Choroid plexus epithelial cell (primary cell): ENCODE measurements at regions not wholly inside any gene's neighbourhood (a gene's known extent, or its start where the extent isn't known, plus 50 kb on each side); places are given as distances from the start of the nearest gene placed in this dataset.
"Not testable (repeated sequence)": the region's sequence is repeated elsewhere in the genome, so short reads cannot be mapped to it uniquely, and the experiment has no call there.

Source experiments
- DNase-seq: peaks from one replicate; pipeline ENCODE4 v3.0.0-alpha.2; 2010; ENCODE audit warnings: low read depth
- H3K4me3 ChIP-seq: 2 replicates; pipeline ENCODE4 v1.5.1; 2011; ENCODE audit warnings: low read depth, mild to moderate bottlenecking, control low read depth, low read length, moderate library complexity
- TF ChIP-seq, protein P1 (sequence below): conservative IDR thresholded peaks from 2 replicates; pipeline ENCODE4 v1.5.1; 2011; ENCODE audit warnings: low read depth, mild to moderate bottlenecking, control low read depth, inconsistent platforms, low read length, moderate library complexity

DNA sequence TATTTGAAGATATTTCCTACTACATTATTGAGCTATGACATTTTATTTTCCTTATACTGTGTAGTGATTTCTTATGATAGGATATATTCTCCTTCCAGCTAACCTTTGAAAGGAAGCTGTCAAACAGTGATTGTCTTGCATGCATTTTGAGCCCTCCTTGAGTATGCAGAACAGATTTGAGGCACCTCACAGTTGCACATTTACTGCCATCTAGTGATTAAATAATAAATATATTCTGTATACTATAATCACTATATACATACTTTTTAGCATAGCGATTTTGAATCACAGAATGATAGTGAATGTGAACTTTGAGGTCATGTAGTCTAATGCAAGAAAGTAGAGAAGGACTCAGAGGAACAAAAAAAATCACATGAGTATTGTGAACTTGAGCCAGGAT lies 268.4 kb upstream of the CDH19 start:
- H3K4me3 ChIP-seq, result no peak overlapping the region
- peak; percentile 24 for DNase-seq
- TF ChIP-seq, protein P1, sequence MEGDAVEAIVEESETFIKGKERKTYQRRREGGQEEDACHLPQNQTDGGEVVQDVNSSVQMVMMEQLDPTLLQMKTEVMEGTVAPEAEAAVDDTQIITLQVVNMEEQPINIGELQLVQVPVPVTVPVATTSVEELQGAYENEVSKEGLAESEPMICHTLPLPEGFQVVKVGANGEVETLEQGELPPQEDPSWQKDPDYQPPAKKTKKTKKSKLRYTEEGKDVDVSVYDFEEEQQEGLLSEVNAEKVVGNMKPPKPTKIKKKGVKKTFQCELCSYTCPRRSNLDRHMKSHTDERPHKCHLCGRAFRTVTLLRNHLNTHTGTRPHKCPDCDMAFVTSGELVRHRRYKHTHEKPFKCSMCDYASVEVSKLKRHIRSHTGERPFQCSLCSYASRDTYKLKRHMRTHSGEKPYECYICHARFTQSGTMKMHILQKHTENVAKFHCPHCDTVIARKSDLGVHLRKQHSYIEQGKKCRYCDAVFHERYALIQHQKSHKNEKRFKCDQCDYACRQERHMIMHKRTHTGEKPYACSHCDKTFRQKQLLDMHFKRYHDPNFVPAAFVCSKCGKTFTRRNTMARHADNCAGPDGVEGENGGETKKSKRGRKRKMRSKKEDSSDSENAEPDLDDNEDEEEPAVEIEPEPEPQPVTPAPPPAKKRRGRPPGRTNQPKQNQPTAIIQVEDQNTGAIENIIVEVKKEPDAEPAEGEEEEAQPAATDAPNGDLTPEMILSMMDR, result peak; percentile 42

DNA sequence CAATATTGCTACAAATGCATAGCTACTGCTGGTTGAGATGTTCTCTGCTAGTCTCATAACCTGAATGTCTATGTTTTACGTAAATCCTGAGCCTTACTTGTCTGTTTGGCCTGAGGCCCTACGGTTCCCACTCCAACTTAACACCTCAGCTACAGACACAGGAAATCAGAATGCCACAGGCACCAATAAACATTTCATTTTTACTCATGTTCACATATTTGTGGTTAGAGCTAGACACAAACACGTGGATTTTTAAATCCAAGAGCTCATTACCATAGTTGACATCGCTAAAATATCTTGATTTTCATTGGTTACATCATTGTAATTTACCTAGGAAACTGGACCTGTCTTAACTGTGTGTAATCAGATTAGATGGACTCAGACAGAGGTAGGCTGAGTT lies 263.8 kb upstream of the CDH19 start:
- H3K4me3 ChIP-seq, result no peak overlapping the region
- TF ChIP-seq, protein P1, result no peak
- DNase-seq, result peak; percentile 5

DNA sequence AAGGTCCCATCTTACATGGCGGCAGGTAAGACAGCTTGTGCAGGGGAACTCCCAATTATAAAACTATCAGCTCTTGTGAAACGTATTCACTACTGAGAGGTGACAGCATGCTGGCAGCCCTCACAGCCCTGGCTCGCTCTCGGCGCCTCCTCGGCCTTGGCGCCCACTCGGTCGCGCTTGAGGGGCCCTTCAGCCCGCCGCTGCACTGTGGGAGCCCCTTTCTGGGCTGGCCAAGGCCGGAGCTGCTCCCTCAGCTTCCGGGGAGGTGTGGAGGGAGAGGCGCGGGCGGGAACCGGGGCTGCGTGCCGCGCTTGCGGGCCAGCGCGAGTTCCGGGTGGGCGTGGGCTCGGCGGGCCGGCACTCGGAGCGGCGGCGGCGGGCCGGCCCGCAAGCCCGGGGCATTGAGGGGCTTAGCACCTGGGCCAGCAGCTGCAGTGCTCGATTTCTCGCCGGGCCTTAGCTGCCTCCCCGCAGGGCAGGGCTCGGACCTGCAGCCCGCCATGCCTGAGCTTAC lies 262.6 kb upstream of the CDH19 start:
- not testable (repeated sequence) for DNase-seq

DNA sequence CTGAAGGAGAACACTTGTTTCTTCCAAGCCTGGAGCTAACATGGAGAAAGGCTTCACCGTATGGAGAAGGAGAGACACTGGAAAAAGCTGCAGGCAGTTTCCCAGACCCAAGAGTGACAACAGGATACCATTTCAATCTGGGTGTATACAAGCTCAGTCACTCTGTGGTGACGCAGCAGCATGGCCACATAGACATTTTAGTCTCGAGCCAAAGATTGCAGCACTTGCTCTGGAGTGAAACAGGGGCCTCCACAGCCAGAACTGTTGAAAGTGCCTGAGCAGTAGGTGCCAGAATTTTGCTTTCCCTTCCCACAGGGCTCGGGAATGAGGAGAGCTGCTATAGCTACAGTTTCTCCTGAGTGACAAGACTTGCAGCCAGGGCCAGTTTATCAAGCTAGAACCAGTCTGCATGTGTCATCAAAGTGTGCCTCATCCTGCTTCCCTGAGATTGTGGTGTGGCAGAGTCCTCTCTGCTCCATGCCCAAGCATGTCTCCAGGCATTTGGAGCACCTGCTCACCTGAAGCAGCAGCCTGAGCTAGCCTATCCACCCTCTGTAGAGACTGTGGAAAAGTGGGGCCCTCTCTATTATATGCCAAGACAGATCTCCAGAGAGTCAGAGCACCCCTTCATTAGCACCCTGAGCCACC lies 234.6 kb upstream of the CDH19 start:
- TF ChIP-seq, protein P1, result no peak
- no peak for DNase-seq
- no peak overlapping the region for H3K4me3 ChIP-seq

More for the DNA sequence above, 262.6 kb upstream of the CDH19 start:
- not testable (repeated sequence) for H3K4me3 ChIP-seq

DNA sequence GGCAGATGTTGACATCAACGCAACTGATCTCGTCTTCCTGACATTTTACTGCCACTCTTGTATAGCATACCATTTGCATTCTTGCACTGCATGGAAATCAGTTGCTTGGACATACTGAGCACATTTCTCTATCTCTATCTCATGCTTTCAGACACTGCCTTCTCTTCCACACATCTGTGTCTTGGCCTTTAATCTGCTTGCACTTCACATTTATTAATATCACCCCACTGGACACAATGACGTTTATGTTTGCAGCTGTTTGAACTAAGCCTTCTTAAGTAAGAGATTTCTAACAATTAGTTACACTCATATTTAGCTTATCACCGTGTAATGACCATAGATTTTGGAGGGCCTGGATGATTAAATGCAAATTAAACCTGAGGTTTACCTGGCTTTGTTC lies 229.8 kb upstream of the CDH19 start:
- TF ChIP-seq, protein P1, result no peak
- no peak for DNase-seq
- no peak overlapping the region for H3K4me3 ChIP-seq

DNA sequence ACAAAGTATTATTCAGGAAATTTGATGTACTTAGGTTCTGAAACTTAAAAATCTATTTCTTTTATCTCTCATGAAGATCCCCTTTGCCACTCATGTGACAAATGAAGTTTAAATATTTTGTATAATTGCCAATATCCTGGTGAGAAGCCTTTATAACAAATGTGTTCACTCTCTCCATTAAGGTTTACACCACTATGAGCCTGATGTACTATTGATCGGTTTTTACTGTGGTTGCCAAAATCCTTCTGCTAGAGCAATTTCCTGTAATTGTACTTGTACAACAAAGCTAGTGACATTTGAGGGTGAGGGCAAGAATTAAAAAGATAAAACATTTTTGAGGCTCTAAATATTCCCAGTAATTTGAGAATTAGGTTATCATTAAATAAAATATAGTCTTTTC lies 222.3 kb upstream of the CDH19 start:
- TF ChIP-seq, protein P1, result no peak
- no peak overlapping the region for H3K4me3 ChIP-seq
- no peak for DNase-seq

DNA sequence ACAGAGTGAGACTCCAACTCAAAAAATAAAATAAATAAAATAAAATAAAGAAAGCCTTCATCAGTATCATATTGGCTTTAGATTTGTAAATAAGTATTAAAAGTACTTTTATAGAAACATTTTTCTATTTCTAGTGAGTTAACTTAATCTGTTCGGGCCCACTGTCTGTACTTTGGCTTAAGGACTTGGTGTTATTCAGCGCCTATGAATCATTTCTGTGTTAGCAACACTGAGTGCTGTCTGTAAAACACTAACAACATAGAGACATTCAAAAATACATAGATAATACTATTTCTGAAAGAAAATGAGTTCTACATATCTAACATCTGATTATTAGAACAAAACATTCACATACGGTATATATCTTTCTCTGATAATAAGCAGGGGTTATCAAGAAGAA lies 221.5 kb upstream of the CDH19 start:
- no peak for DNase-seq
- no peak overlapping the region for H3K4me3 ChIP-seq
- TF ChIP-seq, protein P1, result no peak

DNA sequence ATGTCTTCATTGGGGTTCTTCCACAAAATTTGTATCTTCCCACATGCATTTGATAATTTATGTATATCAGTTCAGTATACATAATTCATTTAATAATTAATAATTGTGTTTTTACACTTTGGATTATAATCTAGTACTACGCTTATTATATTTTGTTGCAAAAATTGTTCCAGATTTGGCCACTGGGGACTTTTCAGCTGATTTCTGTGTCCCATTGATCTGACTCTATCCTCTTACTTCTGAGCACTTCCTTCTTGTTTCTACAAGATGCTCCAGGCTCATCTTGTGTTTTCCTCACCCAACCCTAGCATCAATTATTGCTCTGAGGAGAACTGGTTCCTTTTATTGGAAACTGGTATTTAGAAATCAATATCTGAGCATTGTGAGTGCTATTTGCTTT lies 215.3 kb upstream of the CDH19 start:
- DNase-seq, result no peak
- TF ChIP-seq, protein P1, result no peak
- H3K4me3 ChIP-seq, result no peak overlapping the region
